ENCODE measurements at regions not wholly inside any gene's neighbourhood (a gene's known extent, or its start where the extent isn't known, plus 50 kb on each side); places are given as distances from the start of the nearest gene placed in this dataset.

- no peak for DNase-seq (ENCODE audit: extremely low spot score)
- CTCF ChIA-PET = interaction anchor here (0.6 kb wide), 1 partner anchor 171 kb away, joined by 3 read pairs; no protein-coding TSS in a partner anchor
- POLR2A ChIA-PET = no interaction called here
- TF ChIP-seq SP1 (IDR thresholded peaks at IDR 0.05) (no peak), FOXK2 (IDR thresholded peaks at IDR 0.05) (no peak), SUZ12 (IDR thresholded peaks at IDR 0.05) (no peak)
These were observed 196.6 kb downstream of the RBFOX3 start for GRCh38 chr17:79414063-79414792.

- POLR2A ChIA-PET = no interaction called here
- no peak for TF ChIP-seq L3MBTL2 (conservative IDR thresholded peaks at IDR 0.05)
- no peak for TF ChIP-seq ARNT (IDR thresholded peaks at IDR 0.05)
- DNase-seq (ENCODE audit: extremely low spot score) = no peak
These were observed 197.2 kb downstream of the RBFOX3 start for GRCh38 chr17:79413611-79414010.

GRCh38 chr17:79412886-79413390 is 197.9 kb downstream of the RBFOX3 start:
- ChIA-PET POLR2A (no interaction called here), CTCF (no interaction called here)
- DNase-seq (ENCODE audit: extremely low spot score) = no peak
- no peak for TF ChIP-seq PKNOX1 (IDR thresholded peaks at IDR 0.05)

More at GRCh38 chr17:79413611-79414010, 197.2 kb downstream of the RBFOX3 start:
- CTCF ChIA-PET = no interaction called here

- TF ChIP-seq CTBP1 (IDR thresholded peaks at IDR 0.05; ENCODE audit: borderline replicate concordance) (no peak), L3MBTL2 (conservative IDR thresholded peaks at IDR 0.05) (no peak), FOXK2 (IDR thresholded peaks at IDR 0.05) (no peak), FOXM1 (IDR thresholded peaks at IDR 0.05; ENCODE audit: borderline replicate concordance) (no peak), PKNOX1 (IDR thresholded peaks at IDR 0.05) (no peak), HDGF (IDR thresholded peaks at IDR 0.05; ENCODE audit: borderline replicate concordance) (no peak), LEF1 (IDR thresholded peaks at IDR 0.05; ENCODE audit: borderline replicate concordance) (no peak), FOXA1 (IDR thresholded peaks at IDR 0.05) (no peak)
- DNase-seq (ENCODE audit: extremely low spot score) = no peak
- ChIA-PET CTCF (no interaction called here), POLR2A (no interaction called here)
These were observed 198.7 kb downstream of the RBFOX3 start for GRCh38 chr17:79412110-79412509.

- POLR2A ChIA-PET = no interaction called here
- no peak for DNase-seq (ENCODE audit: extremely low spot score)
- TF ChIP-seq NFRKB (IDR thresholded peaks at IDR 0.05) = no peak
- no peak for TF ChIP-seq ARNT (IDR thresholded peaks at IDR 0.05)
- TF ChIP-seq FOXK2 (IDR thresholded peaks at IDR 0.05) = no peak
- TF ChIP-seq SUZ12 (IDR thresholded peaks at IDR 0.05) = no peak
- TF ChIP-seq L3MBTL2 (conservative IDR thresholded peaks at IDR 0.05) = no peak
- CTCF ChIA-PET = no interaction called here
These were observed 199.4 kb downstream of the RBFOX3 start for GRCh38 chr17:79411419-79411818.

GRCh38 chr17:79410681-79411080 is 200.2 kb downstream of the RBFOX3 start:
- CTCF ChIA-PET = interaction anchor here (0.8 to 2.0 kb wide), 3 partner anchors 10 to 292 kb away, joined by 3 to 8 read pairs (median 6); no protein-coding TSS in a partner anchor
- no peak for DNase-seq (ENCODE audit: extremely low spot score)
- POLR2A ChIA-PET = no interaction called here
- TF ChIP-seq BHLHE40 (IDR thresholded peaks at IDR 0.05; ENCODE audit: borderline replicate concordance) = no peak
- TF ChIP-seq ZNF384 (IDR thresholded peaks at IDR 0.05) = no peak
- TF ChIP-seq PKNOX1 (IDR thresholded peaks at IDR 0.05) = no peak
- no peak for TF ChIP-seq FOXK2 (IDR thresholded peaks at IDR 0.05)
- no peak for TF ChIP-seq HDGF (IDR thresholded peaks at IDR 0.05; ENCODE audit: borderline replicate concordance)
- TF ChIP-seq FOXM1 (IDR thresholded peaks at IDR 0.05; ENCODE audit: borderline replicate concordance) = no peak

- POLR2A ChIA-PET = interaction anchor here (0.6 kb wide), 1 partner anchor 341 kb away, joined by 3 read pairs; no protein-coding TSS in a partner anchor
- CTCF ChIA-PET = interaction anchor here (0.8 kb wide), 1 partner anchor 250 kb away, joined by 3 read pairs; no protein-coding TSS in a partner anchor
These were observed 202.6 kb downstream of the RBFOX3 start for GRCh38 chr17:79408251-79408650.

More at GRCh38 chr17:79408251-79408650, 202.6 kb downstream of the RBFOX3 start:
- DNase-seq (ENCODE audit: extremely low spot score) = no peak
- TF ChIP-seq PKNOX1 (IDR thresholded peaks at IDR 0.05) (no peak), SP1 (IDR thresholded peaks at IDR 0.05) (no peak), TARDBP (IDR thresholded peaks at IDR 0.05) (no peak), ARNT (IDR thresholded peaks at IDR 0.05) (no peak), FOXM1 (IDR thresholded peaks at IDR 0.05; ENCODE audit: borderline replicate concordance) (no peak), HDGF (IDR thresholded peaks at IDR 0.05; ENCODE audit: borderline replicate concordance) (no peak), ELF4 (IDR thresholded peaks at IDR 0.05) (no peak), NFRKB (IDR thresholded peaks at IDR 0.05) (no peak), CTBP1 (IDR thresholded peaks at IDR 0.05; ENCODE audit: borderline replicate concordance) (no peak), FOXK2 (IDR thresholded peaks at IDR 0.05) (no peak), SUZ12 (IDR thresholded peaks at IDR 0.05) (no peak), FOXA1 (IDR thresholded peaks at IDR 0.05) (no peak), LEF1 (IDR thresholded peaks at IDR 0.05; ENCODE audit: borderline replicate concordance) (no peak)
